CD4-positive, alpha-beta memory T cell (primary cell): ENCODE measurements at regions not wholly inside any gene's neighbourhood (a gene's known extent, or its start where the extent isn't known, plus 50 kb on each side); places are given as distances from the start of the nearest gene placed in this dataset.

Experiments
- CTCF ChIA-PET: fragments of 350-600 bp; sonication (Branson Sonifier 250); formaldehyde crosslinking; loops from one replicate; lab custom pipeline; 2021; ENCODE audit warnings: inconsistent platforms; ENCODE audit not compliant: partially characterized antibody; lab: Charles Lee
- POLR2A ChIA-PET: fragments of 350-600 bp; sonication (Branson Sonifier 250); formaldehyde crosslinking; loops from one replicate; lab custom pipeline; 2021; ENCODE audit not compliant: partially characterized antibody; lab: Charles Lee
- DNase-seq, 5 donors: peaks; one replicate each; pipeline versions ENCODE4 v3.0.0 to v3.0.0-alpha.2; 2020 to 2022; ENCODE audit warnings: mixed read lengths in 1 of 5
- H3K27ac ChIP-seq: one replicate; pipeline ENCODE4 v1.7.0; 2013; ENCODE audit warnings: low read depth, low read length
- H3K27me3 ChIP-seq: 2 replicates; pipeline ENCODE4 v1.7.0; 2013; ENCODE audit warnings: mild to moderate bottlenecking, low read length, moderate library complexity; ENCODE audit not compliant: insufficient read depth
- H3K36me3 ChIP-seq: 2 replicates; pipeline ENCODE4 v1.7.0; 2013; ENCODE audit warnings: mild to moderate bottlenecking, low read length, moderate library complexity; ENCODE audit not compliant: insufficient read depth
- H3K4me1 ChIP-seq: 2 replicates; pipeline ENCODE4 v1.7.0; 2013; ENCODE audit warnings: mild to moderate bottlenecking, low read length, moderate library complexity; ENCODE audit not compliant: insufficient read depth
- H3K4me3 ChIP-seq, 2 donors: one replicate each; pipeline ENCODE4 v1.7.0; 2013; ENCODE audit warnings: low read length in 2 of 2, mild to moderate bottlenecking in 1 of 2
- H3K9me3 ChIP-seq, 2 donors: one replicate each; pipeline ENCODE4 v1.7.0; 2013; ENCODE audit warnings: low read length in 2 of 2, control low read depth in 1 of 2; ENCODE audit not compliant: control insufficient read depth in 1 of 2
- H3K27ac Mint-ChIP-seq, 7 donors: one replicate each; pipeline ENCODE4 v1.8.0; 2020 to 2021; ENCODE audit warnings: mixed read lengths in 7 of 7, mild to moderate bottlenecking in 6 of 7, inconsistent platforms in 3 of 7, moderate library complexity in 3 of 7
- H3K27me3 Mint-ChIP-seq, 2 donors: one replicate each; pipeline ENCODE4 v1.8.0; 2020 to 2021; ENCODE audit warnings: mixed read lengths in 2 of 2
- H3K36me3 Mint-ChIP-seq, 2 donors: one replicate each; pipeline ENCODE4 v1.8.0; 2020 to 2021; ENCODE audit warnings: mixed read lengths in 2 of 2, inconsistent platforms in 1 of 2, mild to moderate bottlenecking in 1 of 2
- H3K4me1 Mint-ChIP-seq, 4 donors: one replicate each; pipeline ENCODE4 v1.8.0; 2020 to 2021; ENCODE audit warnings: mixed read lengths in 4 of 4, mild to moderate bottlenecking in 1 of 4
- H3K4me3 Mint-ChIP-seq, 8 donors: one replicate each; pipeline ENCODE4 v1.8.0; 2020 to 2021; ENCODE audit warnings: mixed read lengths in 8 of 8, mild to moderate bottlenecking in 7 of 8, moderate library complexity in 6 of 8, inconsistent platforms in 3 of 8
- H3K9me3 Mint-ChIP-seq, 8 donors: one replicate each; pipeline ENCODE4 v1.8.0; 2020 to 2021; ENCODE audit warnings: mixed read lengths in 8 of 8, mild to moderate bottlenecking in 5 of 8, inconsistent platforms in 3 of 8, moderate library complexity in 1 of 8
- intact Hi-C: fragments of 100-400 bp; cut with micrococcal nuclease; formaldehyde crosslinking; loops from one replicate; pipeline ENCODE4 v1.15.1; 2023

DNA sequence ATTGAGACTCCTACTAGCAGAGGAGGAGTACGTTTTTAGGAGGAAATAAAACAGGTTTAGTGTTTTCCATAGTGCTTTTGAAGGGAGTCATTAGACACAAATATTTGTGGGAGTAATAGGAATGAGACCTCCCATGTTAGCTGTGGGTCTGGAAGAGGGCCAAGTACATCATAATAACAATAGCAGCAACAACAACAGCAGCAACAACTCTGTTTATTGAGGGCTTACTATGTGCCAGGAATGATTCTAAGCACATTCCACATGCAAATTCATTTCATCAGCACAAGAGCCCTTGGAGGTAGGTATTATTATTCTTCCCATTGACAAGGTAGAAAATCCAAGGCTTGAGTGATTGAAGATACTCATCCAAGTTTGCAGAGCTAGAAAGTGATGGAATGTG is 384.2 kb upstream of the RPS23 start:
- Histone ChIP-seq H3K27me3 (no peaks in the 10 kb centered on the region), H3K27ac (no peak overlapping the region), H3K4me1 (no peaks in the 10 kb centered on the region), H3K9me3 (no peaks in the 10 kb centered on the region), H3K36me3 (no peaks in the 10 kb centered on the region), H3K4me3 (no peak overlapping the region)
- CTCF ChIA-PET, result no interaction called here
- POLR2A ChIA-PET, result no interaction called here
- peaks cover 0 to 4% of the 10 kb centered on the region in 2 donors for H3K27me3 Mint-ChIP-seq
- H3K36me3 Mint-ChIP-seq, result no peaks in the 10 kb centered on the region
- H3K27ac Mint-ChIP-seq, result no peak overlapping the region
- H3K9me3 Mint-ChIP-seq, result no peaks in the 10 kb centered on the region
- no peaks in the 10 kb centered on the region for H3K4me1 Mint-ChIP-seq
- intact Hi-C loops, result no loop called here
- no peak for DNase-seq
- H3K4me3 Mint-ChIP-seq, result no peak overlapping the region

DNA sequence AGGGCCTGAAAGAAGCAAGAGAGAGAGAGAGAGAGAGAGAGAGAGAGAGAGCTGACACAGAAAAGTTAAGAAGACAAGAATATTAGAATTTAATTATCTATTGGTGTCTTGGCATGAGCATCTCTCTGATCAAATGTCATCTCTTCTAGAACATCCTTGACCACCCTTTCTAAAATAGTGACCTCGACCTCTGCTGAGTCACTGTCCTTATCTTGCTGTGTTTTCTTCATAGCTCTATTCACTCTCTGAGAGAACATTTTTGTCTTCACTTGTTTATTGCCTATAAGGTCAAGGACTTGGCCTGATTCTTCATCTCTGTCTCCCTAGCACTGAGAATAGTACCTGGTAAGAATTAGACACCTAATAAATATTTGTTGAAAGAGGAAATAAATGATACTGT is 383.8 kb upstream of the RPS23 start:
- Mint-ChIP-seq H3K4me3 (no peak overlapping the region), H3K4me1 (no peaks in the 10 kb centered on the region), H3K27ac (no peak overlapping the region), H3K36me3 (no peaks in the 10 kb centered on the region), H3K9me3 (no peaks in the 10 kb centered on the region), H3K27me3 (peaks cover 0 to 1% of the 10 kb centered on the region in 2 donors)
- no peaks in the 10 kb centered on the region for H3K9me3 ChIP-seq
- H3K4me1 ChIP-seq, result no peaks in the 10 kb centered on the region
- no peak for DNase-seq
- H3K27ac ChIP-seq, result no peak overlapping the region
- H3K4me3 ChIP-seq, result no peak overlapping the region
- intact Hi-C loops, result no loop called here
- H3K27me3 ChIP-seq, result no peaks in the 10 kb centered on the region
- ChIA-PET POLR2A (no interaction called here), CTCF (no interaction called here)
- H3K36me3 ChIP-seq, result no peaks in the 10 kb centered on the region

- H3K36me3 Mint-ChIP-seq, result no peaks in the 10 kb centered on the region
- H3K27ac ChIP-seq, result no peak overlapping the region
- CTCF ChIA-PET, result no interaction called here
- no peak overlapping the region for H3K27ac Mint-ChIP-seq
- H3K9me3 ChIP-seq, result no peaks in the 10 kb centered on the region
- POLR2A ChIA-PET, result no interaction called here
- H3K27me3 ChIP-seq, result no peaks in the 10 kb centered on the region
- no peaks in the 10 kb centered on the region for H3K4me1 Mint-ChIP-seq
- H3K9me3 Mint-ChIP-seq, result no peaks in the 10 kb centered on the region
- intact Hi-C loops, result no loop called here
- no peaks in the 10 kb centered on the region for H3K4me1 ChIP-seq
- H3K4me3 Mint-ChIP-seq, result no peak overlapping the region
- H3K36me3 ChIP-seq, result no peaks in the 10 kb centered on the region
- DNase-seq, result no peak
- H3K4me3 ChIP-seq, result no peak overlapping the region
- peaks cover 0 to 1% of the 10 kb centered on the region in 2 donors for H3K27me3 Mint-ChIP-seq
Observed at GRCh38 chr5:82661462-82661861, 383.3 kb upstream of the RPS23 start.

- no peaks in the 10 kb centered on the region for H3K4me1 ChIP-seq
- Mint-ChIP-seq H3K36me3 (no peaks in the 10 kb centered on the region), H3K27me3 (peaks cover under 1% of the 10 kb centered on the region in 2 donors), H3K4me1 (peaks cover 0 to 1% (median 0%) of the 10 kb centered on the region in 4 donors), H3K27ac (no peak overlapping the region), H3K4me3 (no peak overlapping the region), H3K9me3 (no peaks in the 10 kb centered on the region)
- H3K36me3 ChIP-seq, result no peaks in the 10 kb centered on the region
- intact Hi-C loops, result no loop called here
- POLR2A ChIA-PET, result no interaction called here
- no peak overlapping the region for H3K27ac ChIP-seq
- H3K9me3 ChIP-seq, result no peaks in the 10 kb centered on the region
- DNase-seq, result no peak
- no peaks in the 10 kb centered on the region for H3K27me3 ChIP-seq
- CTCF ChIA-PET, result interaction anchor here (1.4 kb wide), 1 partner anchor 10 kb away, joined by 3 read pairs; no protein-coding TSS in a partner anchor
- H3K4me3 ChIP-seq, result no peak overlapping the region
Observed at GRCh38 chr5:82659115-82659514, 381.0 kb upstream of the RPS23 start.

DNA sequence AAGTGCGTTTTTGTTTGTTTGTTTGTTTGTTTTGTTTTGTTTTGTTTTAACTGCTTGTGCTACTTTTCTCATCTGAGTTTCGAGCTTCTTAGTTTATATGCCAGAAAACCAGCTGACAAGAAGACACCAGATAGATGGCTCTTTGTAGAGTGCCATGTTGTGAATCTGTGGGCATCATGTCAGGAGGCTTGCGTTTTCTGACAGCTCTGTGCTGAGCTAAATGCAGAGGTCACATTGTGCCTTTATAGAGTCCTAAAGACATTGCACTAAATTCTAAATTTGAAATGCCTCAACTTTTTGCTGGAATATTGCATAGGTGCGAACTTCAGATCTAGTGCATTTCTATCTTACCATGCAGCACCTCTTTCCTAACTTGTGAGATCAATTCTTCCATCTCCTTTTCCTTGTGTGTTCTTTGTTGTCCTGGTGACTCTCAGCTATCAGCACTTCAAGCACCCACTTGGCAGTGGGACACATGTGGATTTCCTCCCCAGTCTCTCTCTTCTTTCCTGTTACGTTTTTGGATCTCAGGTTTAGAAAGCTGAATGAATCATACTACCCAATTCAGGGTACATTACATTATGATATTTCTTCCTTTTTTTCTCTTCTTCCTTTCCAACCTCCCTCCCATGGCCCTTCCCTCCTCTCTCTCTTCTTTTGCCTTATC is 379.0 kb upstream of the RPS23 start:
- H3K36me3 ChIP-seq, result no peaks in the 10 kb centered on the region
- ChIA-PET CTCF (interaction anchor here (1.0 kb wide), 1 partner anchor 16 kb away, joined by 6 read pairs; no protein-coding TSS in a partner anchor), POLR2A (no interaction called here)
- Mint-ChIP-seq H3K9me3 (no peaks in the 10 kb centered on the region), H3K27me3 (peaks cover 5 to 9% of the 10 kb centered on the region in 2 donors), H3K4me3 (no peak overlapping the region), H3K36me3 (no peaks in the 10 kb centered on the region), H3K27ac (no peak overlapping the region), H3K4me1 (peaks cover 0 to 1% (median 0%) of the 10 kb centered on the region in 4 donors)
- no peak overlapping the region for H3K4me3 ChIP-seq
- H3K4me1 ChIP-seq, result no peaks in the 10 kb centered on the region
- no peaks in the 10 kb centered on the region for H3K27me3 ChIP-seq
- intact Hi-C loops, result no loop called here
- no peak overlapping the region for H3K27ac ChIP-seq
- no peaks in the 10 kb centered on the region for H3K9me3 ChIP-seq
- DNase-seq, result no peak

- Mint-ChIP-seq H3K36me3 (no peaks in the 10 kb centered on the region), H3K4me1 (peaks cover 0 to 1% (median 0%) of the 10 kb centered on the region in 4 donors), H3K27ac (no peak overlapping the region), H3K4me3 (no peak overlapping the region), H3K9me3 (no peaks in the 10 kb centered on the region), H3K27me3 (peaks cover 5 to 9% of the 10 kb centered on the region in 2 donors)
- no peak for DNase-seq
- Histone ChIP-seq H3K36me3 (no peaks in the 10 kb centered on the region), H3K4me1 (no peaks in the 10 kb centered on the region), H3K9me3 (no peaks in the 10 kb centered on the region), H3K27me3 (no peaks in the 10 kb centered on the region), H3K27ac (no peak overlapping the region), H3K4me3 (no peak overlapping the region)
- intact Hi-C loops, result no loop called here
- CTCF ChIA-PET, result no interaction called here
- POLR2A ChIA-PET, result no interaction called here
Observed at GRCh38 chr5:82656341-82656761, 378.2 kb upstream of the RPS23 start.

DNA sequence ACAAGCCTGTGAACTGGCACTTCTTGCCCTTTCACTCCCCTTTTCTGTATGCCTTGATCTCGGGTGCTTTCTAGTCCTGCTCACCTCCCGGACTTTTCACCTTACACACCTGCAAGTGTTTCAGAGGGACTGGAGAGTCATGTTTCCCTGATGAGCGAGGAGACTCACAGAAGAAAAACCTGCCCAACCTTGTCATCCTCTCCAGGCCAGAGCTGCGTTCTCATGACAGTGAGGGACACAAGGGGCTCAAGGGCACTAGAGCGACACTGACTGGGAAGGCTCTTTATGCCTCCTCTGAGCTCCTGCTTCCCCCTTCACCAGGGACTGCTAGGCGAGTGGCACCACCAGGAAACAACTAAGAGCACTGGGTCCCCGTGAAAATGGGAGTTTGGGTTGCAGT is 376.9 kb upstream of the RPS23 start:
- Mint-ChIP-seq H3K27ac (no peak overlapping the region), H3K27me3 (peaks cover 5 to 9% of the 10 kb centered on the region in 2 donors), H3K36me3 (no peaks in the 10 kb centered on the region), H3K4me1 (peaks cover 0 to 1% (median 0%) of the 10 kb centered on the region in 4 donors), H3K9me3 (no peaks in the 10 kb centered on the region), H3K4me3 (no peak overlapping the region)
- no peaks in the 10 kb centered on the region for H3K4me1 ChIP-seq
- H3K36me3 ChIP-seq, result no peaks in the 10 kb centered on the region
- no peak overlapping the region for H3K4me3 ChIP-seq
- CTCF ChIA-PET, result interaction anchor here (0.9 kb wide), 1 partner anchor 13 kb away, joined by 3 read pairs; no protein-coding TSS in a partner anchor
- no peaks in the 10 kb centered on the region for H3K9me3 ChIP-seq
- POLR2A ChIA-PET, result no interaction called here
- H3K27me3 ChIP-seq, result no peaks in the 10 kb centered on the region
- intact Hi-C loops, result no loop called here
- no peak overlapping the region for H3K27ac ChIP-seq
- DNase-seq, result no peak
